GM19035 (cell line): ENCODE measurements at regions not wholly inside any gene's neighbourhood (a gene's known extent, or its start where the extent isn't known, plus 50 kb on each side); places are given as distances from the start of the nearest gene placed in this dataset.

Experiments
- ATAC-seq: cut with Tn5 transposase; IDR thresholded peaks from one replicate; pipeline ENCODE4 v1.9.1; 2021; ENCODE audit not compliant: unreplicated experiment

DNA sequence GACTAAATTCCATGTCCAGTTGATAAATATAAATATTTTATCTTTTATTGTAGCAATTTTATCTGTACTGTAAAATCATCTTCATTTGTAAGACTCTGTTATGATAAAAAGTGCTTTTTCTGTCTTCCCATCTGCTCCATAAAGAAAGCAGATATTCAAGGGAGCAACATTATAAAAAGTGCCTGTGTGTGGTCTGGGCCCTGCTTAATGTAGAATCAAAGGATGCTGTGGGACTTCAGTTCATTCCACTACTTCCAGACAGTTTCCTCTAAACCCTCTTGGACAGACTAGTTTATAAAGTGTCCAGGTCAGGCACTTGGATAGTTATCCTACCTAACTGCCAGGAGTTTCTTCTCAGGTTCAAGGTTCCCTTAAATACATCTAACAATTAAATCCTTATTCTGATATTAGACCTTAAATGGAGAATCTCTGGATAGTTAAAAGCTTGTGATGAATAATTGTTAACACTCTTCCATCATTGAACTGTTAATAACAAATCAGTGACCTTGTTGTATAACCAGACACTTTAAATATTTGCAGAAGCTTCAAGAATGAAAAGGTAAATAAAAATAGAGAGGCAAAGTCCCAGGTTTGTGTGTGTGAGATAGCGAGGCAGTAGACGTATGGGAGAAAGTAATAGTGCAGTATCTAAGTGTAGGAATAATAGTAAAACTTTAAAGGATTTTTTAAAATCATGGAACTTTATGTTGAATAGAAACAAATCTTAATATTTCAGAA, 237.5 kb upstream of the CTSO start:
- ATAC-seq: no peak

DNA sequence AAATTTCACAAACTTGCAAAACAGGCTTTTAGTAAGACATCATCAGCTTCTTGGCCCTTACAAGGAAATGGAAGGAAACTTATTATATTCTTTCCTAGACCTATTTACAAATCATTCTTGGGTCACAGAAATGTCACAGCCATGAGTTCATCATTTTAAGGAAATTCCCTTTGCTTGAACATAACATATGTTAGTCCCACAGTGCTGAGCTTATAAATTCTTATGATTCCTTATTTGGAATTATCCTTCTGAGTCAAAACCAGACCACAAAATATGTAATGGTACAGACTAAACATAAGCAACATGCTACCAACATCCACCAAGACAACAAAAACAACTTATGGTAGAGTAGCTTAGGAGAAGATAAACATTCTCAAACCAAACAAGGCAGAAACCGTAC, 236.9 kb upstream of the CTSO start:
- ATAC-seq: no peak

DNA sequence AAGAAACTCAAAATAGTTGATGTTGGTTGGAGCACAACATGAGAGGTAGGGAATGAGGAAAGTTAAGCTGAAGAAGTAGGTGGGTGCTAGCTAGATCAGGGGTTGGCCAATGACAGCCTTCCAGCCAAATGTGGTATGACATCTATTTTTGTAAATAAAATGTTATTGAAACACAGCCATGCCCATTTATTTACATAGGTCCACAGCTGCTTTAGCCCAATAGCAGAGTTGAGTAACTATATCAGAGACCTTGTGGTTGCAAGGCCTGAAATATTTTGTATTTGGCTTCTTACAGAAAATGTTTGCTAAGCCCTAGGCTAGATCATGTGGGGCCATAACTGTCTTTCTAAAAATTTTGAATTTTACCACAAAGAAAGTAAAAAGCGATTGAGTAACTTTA, 234.9 kb upstream of the CTSO start:
- no peak for ATAC-seq

- ATAC-seq: no peak
Observed at GRCh38 chr4:156186111-156186510, 232.4 kb upstream of the CTSO start.

DNA sequence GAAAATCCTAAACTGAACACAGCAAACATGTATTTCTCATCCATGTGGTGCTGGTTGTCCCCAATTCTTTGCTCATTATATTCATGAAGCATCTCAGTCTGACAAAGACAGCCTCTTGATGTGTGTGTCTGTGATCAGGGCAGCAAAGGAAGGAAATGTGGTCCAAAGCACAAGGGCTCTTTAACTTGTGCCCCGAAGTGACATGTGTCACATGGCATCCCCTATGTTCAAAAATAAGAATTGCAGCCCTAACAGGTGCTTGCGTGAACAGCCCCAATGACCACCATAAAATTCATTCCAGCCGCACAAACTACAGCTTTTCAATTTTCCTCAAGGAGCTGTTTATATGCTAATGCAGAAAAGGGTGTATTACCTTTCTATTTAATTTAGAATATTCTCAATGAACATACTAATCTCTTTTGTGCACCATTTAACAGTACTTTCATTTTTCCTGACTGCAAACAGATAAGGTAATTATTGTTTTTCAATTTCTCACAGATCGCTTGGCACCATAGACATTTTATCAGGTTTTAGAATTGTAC, 231.9 kb upstream of the CTSO start:
- ATAC-seq: no peak

- ATAC-seq: no peak
Observed at GRCh38 chr4:156182269-156182668, 228.6 kb upstream of the CTSO start.

DNA sequence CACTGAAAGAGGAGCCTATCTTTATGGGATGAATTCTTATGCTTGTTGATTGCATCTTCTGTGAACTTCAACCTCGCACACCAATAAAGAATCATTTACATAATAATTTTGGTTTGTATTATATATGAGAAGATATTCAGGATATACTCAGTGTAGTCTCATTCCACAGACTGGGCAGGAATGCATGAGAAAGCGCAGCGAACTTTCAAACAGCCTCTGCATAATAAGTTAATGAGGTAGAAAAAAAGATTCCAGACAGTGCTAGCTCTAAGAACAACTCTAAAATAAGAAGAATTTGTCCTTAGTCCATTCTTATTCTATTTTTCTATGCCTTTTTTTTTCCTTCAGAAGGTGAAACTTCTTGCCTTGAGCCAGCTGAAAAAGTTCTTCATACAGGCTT, 224.3 kb upstream of the CTSO start:
- no peak for ATAC-seq

- ATAC-seq: no peak
Observed at GRCh38 chr4:156176896-156177295, 223.2 kb upstream of the CTSO start.

GRCh38 chr4:156173937-156174336, 220.3 kb upstream of the CTSO start:
- ATAC-seq: no peak

- no peak for ATAC-seq
Observed at GRCh38 chr4:156173486-156173885, 219.8 kb upstream of the CTSO start.

- no peak for ATAC-seq
Observed at GRCh38 chr4:156169861-156170260, 216.2 kb upstream of the CTSO start.

- peak; percentile 72 for ATAC-seq
Observed at GRCh38 chr4:156169011-156169410, 215.3 kb upstream of the CTSO start.

- no peak for ATAC-seq
Observed at GRCh38 chr4:156168288-156168687, 214.6 kb upstream of the CTSO start.

DNA sequence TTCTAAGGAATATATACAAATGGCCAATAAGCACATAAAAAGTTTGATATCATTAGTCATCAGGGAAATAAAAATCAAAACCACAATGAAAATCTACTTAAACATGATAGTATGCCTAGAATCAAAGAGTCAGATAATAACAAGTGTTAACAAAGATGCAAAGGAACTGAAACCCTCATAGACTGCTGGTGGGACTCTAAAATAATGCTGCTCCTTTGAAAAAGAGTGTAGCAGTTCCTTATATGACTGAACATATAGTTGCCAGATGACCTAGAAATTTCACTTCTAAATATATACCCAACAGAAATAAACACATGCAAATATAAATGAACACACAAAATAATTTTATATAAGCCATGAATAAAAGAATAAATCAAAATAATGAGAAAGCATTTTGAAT, 205.1 kb upstream of the CTSO start:
- ATAC-seq: peak; percentile 81

GRCh38 chr4:156154978-156155377, 201.3 kb upstream of the CTSO start:
- no peak for ATAC-seq

DNA sequence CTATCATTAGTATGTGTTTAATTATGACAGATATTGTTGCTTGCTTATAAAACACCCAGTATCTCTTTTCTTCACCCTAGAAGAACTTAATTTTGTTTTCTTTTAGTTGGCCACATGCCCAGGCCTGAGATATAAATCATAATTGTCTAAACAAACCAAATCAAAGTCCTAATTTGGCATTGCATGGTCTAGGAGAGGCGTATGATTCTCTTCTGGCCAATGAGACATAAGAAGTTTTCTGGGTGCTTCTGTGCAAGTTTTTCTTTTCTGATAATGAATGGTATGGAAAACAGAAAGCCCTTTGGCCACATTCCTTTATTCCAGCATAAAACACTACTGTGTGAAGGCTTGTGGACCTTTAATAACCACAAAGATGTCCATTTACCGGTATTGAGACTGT, 192.9 kb upstream of the CTSO start:
- no peak for ATAC-seq

DNA sequence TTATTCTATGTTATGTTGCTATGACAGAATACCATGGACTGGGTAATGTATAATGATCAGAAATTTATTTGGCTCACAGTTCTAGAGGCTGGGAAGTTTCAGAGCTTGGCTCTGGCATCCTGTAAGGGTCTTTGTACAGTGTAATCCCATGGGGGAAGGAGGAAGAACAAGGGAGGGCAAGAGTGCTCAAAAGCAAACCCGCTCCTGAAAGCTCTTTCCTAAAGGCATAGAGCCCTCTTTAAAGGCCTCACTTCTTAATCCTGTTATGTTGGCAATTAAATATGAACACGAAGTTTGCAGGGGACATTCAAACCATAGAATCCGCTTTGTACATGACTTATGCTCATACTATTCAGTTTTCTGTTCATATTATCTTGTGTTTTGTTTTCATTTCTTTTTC, 191.3 kb upstream of the CTSO start:
- no peak for ATAC-seq

- no peak for ATAC-seq
Observed at GRCh38 chr4:156138781-156139280, 185.2 kb upstream of the CTSO start.

DNA sequence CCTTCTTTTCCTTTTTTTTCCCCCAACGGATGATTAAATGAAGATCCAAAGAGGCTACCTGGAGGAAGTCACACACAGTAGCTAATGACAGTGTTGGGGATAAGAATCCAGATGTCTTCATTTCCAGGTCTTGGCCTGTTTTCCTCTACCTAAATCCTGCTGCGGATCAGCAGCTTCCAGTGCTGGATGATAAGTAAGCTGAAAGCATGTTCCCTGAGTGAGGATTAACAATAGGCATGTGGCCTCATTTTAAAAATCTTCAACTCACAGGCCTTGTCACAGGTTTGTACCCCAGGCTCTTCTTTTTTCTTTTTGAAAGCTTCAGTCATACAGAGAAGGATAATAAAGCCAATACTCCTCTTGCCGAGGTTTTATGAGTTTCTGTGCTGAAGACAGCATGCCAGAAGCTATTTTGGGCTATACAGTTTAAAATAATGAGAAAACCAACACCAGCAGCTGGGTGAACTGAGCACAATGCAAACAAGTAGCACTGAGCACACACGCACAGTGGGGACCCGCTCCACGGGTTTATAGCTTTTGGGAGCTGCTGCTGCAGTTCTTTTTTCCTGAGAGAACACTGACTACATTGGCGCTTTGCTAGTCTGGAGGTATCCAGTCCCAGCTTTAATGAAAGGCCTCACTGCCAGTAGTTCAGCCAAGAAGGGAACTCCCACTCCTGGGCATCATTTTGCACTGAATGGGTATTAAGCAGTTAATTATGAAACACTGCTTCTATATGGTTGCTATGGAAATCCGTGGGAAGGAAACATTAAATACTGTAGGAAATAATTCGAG, 184.2 kb upstream of the CTSO start:
- no peak for ATAC-seq

DNA sequence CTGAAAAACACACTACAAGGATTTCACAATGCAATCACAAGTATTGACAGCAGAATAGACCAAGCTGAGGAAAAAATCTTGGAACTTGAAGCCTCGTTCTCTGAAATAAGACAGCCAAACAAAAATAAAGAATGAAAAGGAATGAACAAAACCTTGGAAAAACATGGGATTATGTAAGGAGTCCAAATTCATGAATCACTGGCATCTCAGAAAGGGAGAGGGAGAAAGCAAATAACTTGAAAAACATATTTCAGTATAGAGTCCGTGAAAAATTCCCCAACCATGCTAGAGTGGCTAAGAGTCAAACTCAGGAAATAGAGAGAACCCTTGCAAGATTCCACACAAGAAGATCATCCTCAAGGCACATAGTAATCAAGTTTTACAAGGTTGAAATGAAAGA, 178.5 kb upstream of the CTSO start:
- ATAC-seq: no peak

DNA sequence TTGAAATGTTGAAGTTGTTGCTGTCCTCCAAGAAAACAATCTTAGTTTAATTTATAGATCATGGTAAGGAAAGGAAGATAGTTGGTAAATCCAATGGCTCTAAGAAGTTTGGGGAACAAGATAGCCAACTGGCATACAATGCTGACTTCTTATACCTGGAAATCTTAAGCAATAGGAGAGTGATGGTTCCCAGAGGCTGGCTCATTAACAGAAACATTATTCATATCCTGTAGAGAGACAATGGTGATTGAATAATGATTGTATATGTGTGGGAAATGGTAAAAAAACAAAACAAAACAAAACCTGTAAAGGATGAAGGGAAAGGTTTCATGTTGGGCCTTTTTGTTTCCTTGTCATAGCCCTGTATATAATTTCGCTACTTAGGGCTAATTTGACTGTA, 174.9 kb upstream of the CTSO start:
- ATAC-seq: no peak
